Fibroblast of the aortic adventitia (primary cell): ENCODE measurements at regions not wholly inside any gene's neighbourhood (a gene's known extent, or its start where the extent isn't known, plus 50 kb on each side); places are given as distances from the start of the nearest gene placed in this dataset.
A peak's percentile ranks its signal among the peaks of the same experiment; 100 is the strongest.

Source experiments
- DNase-seq: peaks from one replicate; pipeline ENCODE4 v3.0.0-alpha.2; 2010; ENCODE audit warnings: low read depth
- H3K4me3 ChIP-seq: 2 replicates; pipeline ENCODE4 v1.5.1; 2011; ENCODE audit warnings: low read depth, mild to moderate bottlenecking, control low read depth, low read length, moderate library complexity
- CTCF ChIP-seq: IDR thresholded peaks from 2 replicates; pipeline ENCODE4 v1.5.1; 2011; ENCODE audit warnings: mild to moderate bottlenecking, low read length, control low read depth, inconsistent platforms; ENCODE audit not compliant: insufficient read depth

DNA sequence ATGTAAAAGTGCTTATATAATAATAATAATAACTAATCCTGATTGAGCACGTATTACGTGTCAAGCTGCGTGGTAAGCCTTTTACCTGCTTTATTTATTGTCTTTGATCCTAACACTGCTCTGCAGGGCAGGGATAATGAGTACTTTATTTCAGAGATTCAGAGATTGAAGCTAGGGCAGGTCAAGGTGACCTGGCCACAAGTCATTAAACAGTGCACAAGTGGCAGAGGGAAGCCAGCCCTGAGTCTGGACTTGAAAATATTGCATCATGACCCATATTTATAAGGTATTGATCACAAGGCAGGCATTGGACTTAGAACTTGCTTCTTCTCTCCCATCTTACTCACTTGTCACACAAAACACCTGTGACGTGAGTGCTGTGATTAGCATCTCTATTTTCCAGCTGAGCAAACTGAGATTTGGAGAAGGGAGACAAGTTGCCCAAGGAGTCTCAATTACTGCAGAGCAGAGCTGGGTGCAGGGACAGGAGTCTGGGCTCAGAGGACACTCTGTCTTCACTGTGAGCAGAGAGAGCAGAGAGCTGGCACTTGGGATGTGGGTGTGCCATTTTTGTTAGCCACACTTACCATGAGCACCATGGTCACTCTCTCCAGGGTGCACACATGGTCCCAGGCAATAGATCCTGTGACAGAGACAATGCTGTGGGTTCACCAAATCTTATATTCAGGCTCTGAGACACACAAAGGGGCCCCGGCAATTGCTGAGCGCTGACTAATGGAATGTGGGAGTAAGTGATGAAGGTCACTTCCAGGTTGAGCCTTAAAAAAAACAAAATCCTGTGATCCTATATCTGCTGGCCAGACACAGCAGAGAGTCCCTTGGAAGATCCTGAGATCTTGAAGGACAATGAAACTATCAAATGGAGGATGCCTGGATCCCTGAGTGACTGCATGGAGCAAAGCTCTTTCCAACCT is 113.2 kb upstream of the MED13L start:
- DNase-seq = no peak
- H3K4me3 ChIP-seq = no peak overlapping the region
- TF ChIP-seq CTCF = no peak

DNA sequence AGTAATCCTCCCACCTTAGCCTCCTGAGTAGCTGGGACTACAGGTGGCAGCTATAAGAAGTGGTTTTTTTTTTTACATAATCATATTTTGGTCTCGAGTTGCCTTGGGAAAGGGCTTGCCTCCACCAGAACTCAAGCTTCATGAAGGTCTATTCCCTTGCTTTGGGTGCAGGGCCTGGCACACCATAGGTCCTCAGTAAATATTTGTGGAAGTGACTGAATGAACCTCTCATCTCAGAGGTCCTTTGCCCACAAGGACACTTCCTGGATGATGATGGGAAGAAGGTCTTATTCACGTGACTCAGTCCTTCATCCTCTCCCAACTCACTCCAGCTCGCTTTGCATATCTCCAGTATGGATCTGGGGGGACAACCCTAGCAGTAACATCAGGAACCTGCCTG is 114.0 kb upstream of the MED13L start:
- H3K4me3 ChIP-seq = no peak overlapping the region
- TF ChIP-seq CTCF = no peak
- no peak for DNase-seq

DNA sequence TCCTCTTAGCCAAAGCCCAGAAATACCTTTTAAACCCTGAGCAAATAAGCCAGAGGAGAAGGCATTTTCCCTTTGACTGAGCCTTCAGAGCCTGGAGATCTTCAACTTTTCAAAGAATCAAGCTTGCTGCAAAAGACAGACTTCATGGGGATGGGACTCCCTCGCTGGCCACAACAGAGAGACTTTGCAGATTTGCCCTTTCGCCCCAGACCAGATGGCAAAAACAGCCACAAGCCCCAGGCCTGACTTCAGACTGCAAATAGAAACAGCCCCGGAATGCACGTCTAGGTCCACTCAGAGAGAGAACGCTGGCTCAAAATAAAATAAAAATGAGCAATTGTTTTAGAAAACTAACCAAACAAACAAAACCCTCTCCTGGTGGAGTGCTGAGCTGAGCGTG is 114.6 kb upstream of the MED13L start:
- DNase-seq = no peak
- no peak overlapping the region for H3K4me3 ChIP-seq
- no peak for TF ChIP-seq CTCF

DNA sequence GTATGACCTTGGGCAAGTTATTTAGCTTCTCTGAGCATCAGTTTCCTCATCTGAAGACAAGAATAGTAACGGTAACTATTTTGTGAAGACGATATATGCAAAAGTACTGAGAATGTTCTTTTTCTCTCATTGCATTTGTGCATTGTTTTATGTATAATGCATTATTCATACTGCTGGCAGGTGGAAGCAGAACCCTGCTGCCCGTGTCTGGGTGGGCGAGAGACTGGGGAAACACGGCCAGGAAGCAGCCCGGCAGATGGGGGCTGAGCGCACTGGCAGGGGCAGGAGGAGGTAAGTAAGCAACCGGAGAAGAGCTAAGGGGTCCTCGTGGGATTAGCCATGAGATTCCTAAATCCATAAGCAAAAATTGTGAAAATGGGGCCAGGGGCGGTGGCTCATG is 115.8 kb upstream of the MED13L start:
- DNase-seq = no peak
- no peak for TF ChIP-seq CTCF
- no peak overlapping the region for H3K4me3 ChIP-seq

DNA sequence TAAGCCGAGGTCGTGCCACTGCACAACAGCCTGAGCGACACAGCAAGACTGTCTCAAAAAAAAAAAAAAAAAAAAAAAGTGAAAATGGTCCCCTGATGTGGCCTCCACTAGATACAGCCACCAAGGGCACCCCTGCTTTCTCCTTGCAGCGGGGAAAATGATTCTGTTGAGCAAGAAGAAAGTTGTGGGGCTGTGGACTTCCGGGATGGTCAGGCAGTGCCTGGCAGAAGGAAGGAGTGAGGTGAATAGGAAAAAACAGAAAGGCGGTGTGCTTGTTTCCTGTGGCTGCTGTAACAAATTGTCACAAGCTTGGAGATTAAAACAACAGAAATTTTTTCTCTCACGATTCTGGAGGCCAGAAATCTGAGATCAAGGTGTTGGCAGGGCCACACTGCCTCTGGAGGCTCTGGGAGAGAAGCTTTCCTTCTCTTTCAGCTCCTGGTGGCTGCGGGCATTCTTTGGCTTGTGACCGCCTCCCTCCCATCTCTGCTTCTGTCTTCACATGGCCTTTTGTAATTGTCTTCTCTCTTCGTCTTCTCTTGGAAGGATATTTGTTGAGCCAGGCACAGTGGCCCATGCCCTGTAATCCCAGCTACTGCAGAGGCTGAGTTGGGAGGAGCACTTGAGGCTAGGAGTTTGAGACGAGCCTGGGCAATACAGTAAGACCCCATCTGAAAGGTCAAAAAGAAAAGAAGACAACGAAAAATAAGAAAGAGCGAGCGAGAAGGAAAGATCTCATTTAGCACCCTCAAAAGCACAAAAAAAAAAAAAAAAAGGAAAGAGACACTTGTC is 116.6 kb upstream of the MED13L start:
- H3K4me3 ChIP-seq = no peak overlapping the region
- TF ChIP-seq CTCF = no peak
- no peak for DNase-seq

DNA sequence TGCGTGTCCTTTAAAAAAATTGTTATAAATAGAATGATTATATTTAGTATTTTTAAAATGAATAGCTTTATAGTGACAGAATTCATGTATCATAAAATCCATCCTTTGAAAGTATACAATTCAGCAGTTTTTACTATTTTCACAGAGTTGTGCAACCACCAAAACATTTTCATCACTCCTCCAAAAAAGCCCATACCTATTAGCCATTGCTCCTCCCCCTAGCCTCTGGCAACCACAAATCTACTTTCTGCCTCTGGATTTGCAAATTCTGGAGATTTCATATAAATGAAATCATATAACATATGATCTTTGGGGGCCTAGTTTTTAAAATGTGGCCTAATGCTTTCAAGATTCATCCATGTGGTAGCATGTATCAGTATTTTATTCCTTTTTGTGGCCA is 117.9 kb upstream of the MED13L start:
- no peak for TF ChIP-seq CTCF
- peak; percentile 57 for DNase-seq
- H3K4me3 ChIP-seq = no peak overlapping the region
